ENCODE measurements at regions not wholly inside any gene's neighbourhood (a gene's known extent, or its start where the extent isn't known, plus 50 kb on each side); places are given as distances from the start of the nearest gene placed in this dataset.

GRCh38 chr3:103926936-103927335, 1439.8 kb upstream of the ALCAM start:
- H3K4me3 ChIP-seq (ENCODE audit: low read length): no peak overlapping the region
- TF ChIP-seq, protein P1, sequence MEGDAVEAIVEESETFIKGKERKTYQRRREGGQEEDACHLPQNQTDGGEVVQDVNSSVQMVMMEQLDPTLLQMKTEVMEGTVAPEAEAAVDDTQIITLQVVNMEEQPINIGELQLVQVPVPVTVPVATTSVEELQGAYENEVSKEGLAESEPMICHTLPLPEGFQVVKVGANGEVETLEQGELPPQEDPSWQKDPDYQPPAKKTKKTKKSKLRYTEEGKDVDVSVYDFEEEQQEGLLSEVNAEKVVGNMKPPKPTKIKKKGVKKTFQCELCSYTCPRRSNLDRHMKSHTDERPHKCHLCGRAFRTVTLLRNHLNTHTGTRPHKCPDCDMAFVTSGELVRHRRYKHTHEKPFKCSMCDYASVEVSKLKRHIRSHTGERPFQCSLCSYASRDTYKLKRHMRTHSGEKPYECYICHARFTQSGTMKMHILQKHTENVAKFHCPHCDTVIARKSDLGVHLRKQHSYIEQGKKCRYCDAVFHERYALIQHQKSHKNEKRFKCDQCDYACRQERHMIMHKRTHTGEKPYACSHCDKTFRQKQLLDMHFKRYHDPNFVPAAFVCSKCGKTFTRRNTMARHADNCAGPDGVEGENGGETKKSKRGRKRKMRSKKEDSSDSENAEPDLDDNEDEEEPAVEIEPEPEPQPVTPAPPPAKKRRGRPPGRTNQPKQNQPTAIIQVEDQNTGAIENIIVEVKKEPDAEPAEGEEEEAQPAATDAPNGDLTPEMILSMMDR (IDR thresholded peaks at IDR 0.05; ENCODE audit: insufficient read depth, low read depth, low read length, missing control alignments): no peak
- DNase-seq (ENCODE audit: low read depth): no peak

DNA sequence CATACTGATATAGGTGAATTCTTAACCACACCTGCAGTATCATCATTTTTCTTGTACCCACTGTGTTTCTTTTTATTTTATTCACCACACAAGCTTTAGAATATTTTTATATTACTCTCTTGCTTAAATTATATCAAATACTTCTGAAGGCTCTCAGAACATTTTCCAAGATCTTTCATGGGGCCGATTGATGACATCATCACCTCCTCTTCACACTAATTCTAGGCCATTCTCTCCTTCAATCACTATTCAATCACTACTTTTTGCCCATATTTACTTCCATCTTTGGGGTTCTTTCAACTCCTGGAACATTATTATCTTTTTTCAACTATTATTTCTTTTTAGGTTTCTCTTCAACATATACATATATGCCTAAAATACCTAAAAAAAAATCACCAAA, 1438.8 kb upstream of the ALCAM start:
- DNase-seq (ENCODE audit: low read depth): no peak

GRCh38 chr3:103937094-103937493, 1429.6 kb upstream of the ALCAM start:
- TF ChIP-seq, protein P1 (IDR thresholded peaks at IDR 0.05; ENCODE audit: insufficient read depth, low read depth, low read length, missing control alignments): no peak
- no peak overlapping the region for H3K4me3 ChIP-seq (ENCODE audit: low read length)
- DNase-seq (ENCODE audit: low read depth): no peak

More for the DNA sequence above, 1438.8 kb upstream of the ALCAM start:
- TF ChIP-seq, protein P1 (IDR thresholded peaks at IDR 0.05; ENCODE audit: insufficient read depth, low read depth, low read length, missing control alignments): no peak
- H3K4me3 ChIP-seq (ENCODE audit: low read length): no peak overlapping the region

GRCh38 chr3:103947062-103947461, 1419.6 kb upstream of the ALCAM start:
- DNase-seq (ENCODE audit: low read depth): no peak
- TF ChIP-seq, protein P1 (IDR thresholded peaks at IDR 0.05; ENCODE audit: insufficient read depth, low read depth, low read length, missing control alignments): no peak
- no peak overlapping the region for H3K4me3 ChIP-seq (ENCODE audit: low read length)

DNA sequence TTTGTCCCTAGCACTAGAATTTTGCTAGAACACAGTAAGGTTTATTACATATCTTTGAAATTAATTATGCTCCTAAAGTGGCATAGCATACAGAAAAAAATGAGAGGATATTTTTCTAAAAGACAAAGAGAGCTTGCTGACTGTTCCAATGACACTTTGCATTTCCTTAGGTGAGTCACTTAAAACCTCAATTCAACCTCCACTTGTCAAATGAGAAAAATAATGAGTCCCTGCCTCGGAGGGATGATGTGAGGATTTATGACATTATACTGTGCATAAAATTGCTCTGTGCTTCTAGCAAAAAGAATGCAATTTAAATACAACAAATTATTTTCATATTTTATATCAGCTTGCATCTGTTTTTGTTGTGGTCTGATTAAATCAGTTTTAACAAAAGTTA, 1417.0 kb upstream of the ALCAM start:
- TF ChIP-seq, protein P1 (IDR thresholded peaks at IDR 0.05; ENCODE audit: insufficient read depth, low read depth, low read length, missing control alignments): no peak
- peak; percentile 28 for DNase-seq (ENCODE audit: low read depth)
- no peak overlapping the region for H3K4me3 ChIP-seq (ENCODE audit: low read length)

- DNase-seq (ENCODE audit: low read depth): no peak
- H3K4me3 ChIP-seq (ENCODE audit: low read length): no peak overlapping the region
- TF ChIP-seq, protein P1 (IDR thresholded peaks at IDR 0.05; ENCODE audit: insufficient read depth, low read depth, low read length, missing control alignments): no peak
Observed at GRCh38 chr3:103950676-103951075, 1416.0 kb upstream of the ALCAM start.

DNA sequence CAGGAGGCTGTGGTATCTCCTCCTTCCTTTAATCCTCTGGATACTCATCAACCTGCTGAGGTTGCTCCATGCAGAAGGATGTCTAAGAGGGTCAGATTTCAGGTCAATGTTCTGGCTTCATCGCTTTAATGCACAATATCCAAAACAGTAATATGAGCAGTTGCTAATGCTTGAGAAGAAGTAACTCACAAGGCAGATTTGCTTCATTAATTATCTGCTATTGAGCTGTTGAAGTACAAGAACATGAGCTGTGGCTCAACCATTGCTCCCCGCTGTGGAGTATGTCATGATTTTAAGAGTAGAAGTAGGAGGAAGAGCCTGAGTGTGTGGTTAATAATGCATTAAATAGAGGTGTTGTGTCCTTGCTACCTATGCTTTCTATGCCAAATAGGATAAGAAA, 1412.9 kb upstream of the ALCAM start:
- H3K4me3 ChIP-seq (ENCODE audit: low read length): no peak overlapping the region
- TF ChIP-seq, protein P1 (IDR thresholded peaks at IDR 0.05; ENCODE audit: insufficient read depth, low read depth, low read length, missing control alignments): no peak
- no peak for DNase-seq (ENCODE audit: low read depth)
